GM19025 (cell line): ENCODE measurements at regions not wholly inside any gene's neighbourhood (a gene's known extent, or its start where the extent isn't known, plus 50 kb on each side); places are given as distances from the start of the nearest gene placed in this dataset.
"Not testable (repeated sequence)": the region's sequence is repeated elsewhere in the genome, so short reads cannot be mapped to it uniquely, and the experiment has no call there.

Experiments used
- ATAC-seq: cut with Tn5 transposase; IDR thresholded peaks from one replicate; pipeline ENCODE4 v1.9.1; 2021; ENCODE audit warnings: mild to moderate bottlenecking, low read depth, moderate library complexity; ENCODE audit not compliant: unreplicated experiment

- no peak for ATAC-seq
These were observed 334.0 kb downstream of the THBS2 start for GRCh38 chr6:168919470-168920179.

GRCh38 chr6:168916576-168917211 lies 337.0 kb downstream of the THBS2 start:
- ATAC-seq: no peak

- no peak for ATAC-seq
These were observed 337.8 kb downstream of the THBS2 start for GRCh38 chr6:168915855-168916254.

- ATAC-seq: no peak
These were observed 338.4 kb downstream of the THBS2 start for GRCh38 chr6:168915242-168915641.

- ATAC-seq: no peak
These were observed 339.7 kb downstream of the THBS2 start for GRCh38 chr6:168913866-168914469.

GRCh38 chr6:168913231-168913865 lies 340.3 kb downstream of the THBS2 start:
- ATAC-seq: not testable (repeated sequence)

- ATAC-seq: no peak
These were observed 344.4 kb downstream of the THBS2 start for GRCh38 chr6:168909288-168909687.

- ATAC-seq: no peak
These were observed 344.8 kb downstream of the THBS2 start for GRCh38 chr6:168908887-168909286.

- no peak for ATAC-seq
These were observed 345.5 kb downstream of the THBS2 start for GRCh38 chr6:168908166-168908565.

- ATAC-seq: no peak
These were observed 347.3 kb downstream of the THBS2 start for GRCh38 chr6:168906391-168906790.

- no peak for ATAC-seq
These were observed 348.1 kb downstream of the THBS2 start for GRCh38 chr6:168905451-168906090.

GRCh38 chr6:168903613-168904345 lies 349.9 kb downstream of the THBS2 start:
- no peak for ATAC-seq

GRCh38 chr6:168902075-168902474 lies 351.6 kb downstream of the THBS2 start:
- no peak for ATAC-seq

- ATAC-seq: no peak
These were observed 352.6 kb downstream of the THBS2 start for GRCh38 chr6:168901076-168901475.

GRCh38 chr6:168896321-168896720 lies 357.3 kb downstream of the THBS2 start:
- no peak for ATAC-seq

GRCh38 chr6:168895102-168895812 lies 358.4 kb downstream of the THBS2 start:
- ATAC-seq: peak; percentile 90

- no peak for ATAC-seq
These were observed 361.6 kb downstream of the THBS2 start for GRCh38 chr6:168892031-168892430.

GRCh38 chr6:168890981-168891365 lies 362.7 kb downstream of the THBS2 start:
- no peak for ATAC-seq

GRCh38 chr6:168890306-168890980 lies 363.2 kb downstream of the THBS2 start:
- ATAC-seq: no peak
